HG03039 (cell line): ENCODE measurements at regions not wholly inside any gene's neighbourhood (a gene's known extent, or its start where the extent isn't known, plus 50 kb on each side); places are given as distances from the start of the nearest gene placed in this dataset.

ENCODE experiments used
- ATAC-seq: cut with Tn5 transposase; IDR thresholded peaks from one replicate; pipeline ENCODE4 v1.9.1; 2021; ENCODE audit warnings: mild to moderate bottlenecking, moderate library complexity; ENCODE audit not compliant: unreplicated experiment

DNA sequence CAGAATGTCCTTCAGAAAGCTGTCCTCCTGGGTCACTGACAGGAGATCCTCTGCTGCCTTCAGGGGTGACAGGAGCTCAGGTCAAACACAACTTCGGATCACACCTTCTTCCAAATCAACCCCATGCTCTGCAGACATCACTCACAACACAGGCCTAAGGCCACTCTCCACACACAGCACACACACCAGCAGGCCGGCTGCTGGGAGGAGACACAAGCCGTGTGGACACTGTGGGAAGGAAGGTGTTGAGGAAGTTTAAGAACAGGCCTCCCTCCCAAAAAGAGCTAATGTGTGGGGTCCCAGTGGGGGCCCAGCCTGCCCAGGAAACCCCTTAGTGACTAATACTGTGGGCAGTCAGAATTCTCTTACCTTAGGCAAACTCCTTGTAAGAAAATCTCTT is 290.3 kb upstream of the ID2 start:
- ATAC-seq = no peak

DNA sequence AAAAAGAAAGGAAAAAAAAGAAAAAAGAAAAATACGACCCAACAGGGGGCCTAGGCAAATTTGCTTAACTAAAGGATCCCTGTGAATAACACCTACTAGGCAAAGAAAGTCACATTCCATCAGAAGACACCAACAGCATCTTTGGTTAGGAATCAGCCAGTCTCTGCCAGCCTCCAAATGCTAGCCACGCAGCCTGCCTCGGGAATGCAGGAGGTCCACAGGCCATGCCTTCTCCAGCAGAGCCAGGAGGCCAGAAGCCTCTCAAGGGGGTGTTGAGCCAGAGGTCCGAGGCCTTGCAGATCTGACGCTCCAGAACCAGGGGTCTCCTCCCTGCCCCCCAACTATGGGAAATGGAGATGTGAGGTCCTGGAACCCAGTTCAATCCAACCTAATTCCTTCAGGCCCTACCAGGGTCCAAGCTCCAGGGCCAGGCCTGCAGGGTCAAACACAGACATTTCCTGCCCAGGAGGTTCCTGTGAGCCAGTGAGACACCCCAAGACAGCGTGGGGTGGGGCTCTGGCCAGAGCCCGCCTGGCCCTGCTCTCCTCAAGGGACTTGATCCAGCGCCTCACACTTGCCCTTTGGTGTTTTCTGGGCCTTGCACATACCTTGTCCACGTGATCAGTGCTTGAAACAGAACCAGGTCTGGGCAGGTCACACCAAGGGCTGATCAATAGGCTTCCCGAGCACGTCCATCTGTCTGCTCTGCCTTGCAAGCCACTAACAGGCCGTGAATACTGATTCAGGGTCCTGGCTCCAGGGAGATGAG is 289.6 kb upstream of the ID2 start:
- no peak for ATAC-seq

GRCh38 chr2:8393506-8393905 is 288.4 kb upstream of the ID2 start:
- ATAC-seq = no peak

DNA sequence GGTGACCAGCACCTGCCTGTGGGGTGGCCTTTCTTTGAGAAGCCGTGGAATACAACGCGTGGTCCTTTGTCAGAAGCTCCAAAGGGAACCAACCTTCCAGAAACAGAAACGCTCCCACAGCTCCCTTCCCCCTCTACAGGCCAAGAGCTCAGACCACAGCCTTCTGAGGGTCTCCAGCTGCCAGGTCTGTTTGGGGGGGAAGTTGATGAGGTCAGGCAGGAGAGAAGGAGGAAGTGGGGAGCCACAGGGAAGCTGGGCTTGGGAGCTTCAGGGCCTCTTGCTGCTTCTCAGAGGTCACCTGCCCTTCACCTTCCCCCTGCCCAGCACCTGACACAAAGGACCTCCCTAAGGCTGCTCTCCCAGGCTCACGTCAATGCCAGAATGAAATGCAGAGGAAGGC is 287.7 kb upstream of the ID2 start:
- no peak for ATAC-seq

- ATAC-seq = no peak
These were observed 287.1 kb upstream of the ID2 start for GRCh38 chr2:8394569-8395359.

GRCh38 chr2:8395718-8396117 is 286.1 kb upstream of the ID2 start:
- ATAC-seq = no peak

GRCh38 chr2:8398040-8398668 is 283.7 kb upstream of the ID2 start:
- ATAC-seq = no peak

- ATAC-seq = no peak
These were observed 282.1 kb upstream of the ID2 start for GRCh38 chr2:8399731-8400130.

DNA sequence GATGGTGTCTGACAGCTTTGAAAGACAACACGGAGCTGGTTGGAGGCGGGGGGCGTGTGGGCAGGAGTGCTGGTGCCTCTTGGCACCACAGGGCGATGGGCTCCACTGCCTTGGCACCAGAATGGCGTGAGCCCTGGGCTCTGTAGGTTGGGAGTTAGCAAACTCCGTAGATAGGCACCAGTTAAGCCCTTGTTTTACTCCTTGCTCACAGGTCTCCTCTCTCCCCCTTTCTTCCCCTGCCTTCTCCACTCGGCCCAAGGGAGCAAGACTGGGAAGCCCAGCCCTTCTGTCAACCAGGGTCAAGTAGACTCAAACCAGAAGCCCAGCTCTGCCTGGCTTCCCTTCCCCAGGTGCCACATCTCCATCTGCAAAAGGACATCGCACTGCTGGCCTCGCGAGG is 281.7 kb upstream of the ID2 start:
- no peak for ATAC-seq

DNA sequence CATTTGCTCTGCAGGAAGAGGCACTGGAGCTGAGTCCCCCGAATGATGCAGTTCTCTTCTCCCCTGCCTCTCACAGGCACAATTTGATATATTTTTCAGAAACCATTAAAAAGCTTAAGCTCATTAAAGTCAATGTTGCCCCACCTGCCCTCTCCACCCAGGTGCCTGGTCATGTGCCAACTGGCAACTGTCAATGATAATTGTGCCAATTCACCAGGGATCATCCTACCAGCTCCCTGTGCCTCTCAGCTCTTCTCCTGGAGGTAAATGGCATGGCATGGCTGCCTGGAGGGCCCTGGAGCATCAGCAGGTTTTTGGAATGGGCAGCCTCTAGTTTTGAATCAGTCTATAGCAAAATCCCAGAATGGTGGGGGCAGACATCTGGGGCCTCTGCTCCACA is 279.6 kb upstream of the ID2 start:
- no peak for ATAC-seq

DNA sequence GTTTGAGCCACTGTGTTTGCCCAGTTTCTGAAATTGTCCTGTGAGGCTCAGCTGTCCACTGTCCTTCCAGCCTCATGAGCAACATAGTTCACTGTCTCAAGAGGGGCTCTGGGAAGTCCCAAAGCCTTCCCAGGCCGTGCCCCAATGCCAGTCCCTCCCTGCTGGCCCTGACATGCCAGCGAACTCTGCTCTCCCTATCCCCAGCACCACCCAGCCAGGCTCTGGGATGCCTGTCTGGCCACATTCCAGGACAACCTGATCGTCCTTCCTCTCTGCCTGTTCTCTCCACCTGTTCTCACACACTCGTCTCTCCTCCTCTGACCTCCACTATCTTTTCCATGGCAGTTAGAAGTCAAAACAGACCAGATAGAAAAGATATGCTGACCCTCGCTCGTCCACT is 278.0 kb upstream of the ID2 start:
- ATAC-seq = no peak

DNA sequence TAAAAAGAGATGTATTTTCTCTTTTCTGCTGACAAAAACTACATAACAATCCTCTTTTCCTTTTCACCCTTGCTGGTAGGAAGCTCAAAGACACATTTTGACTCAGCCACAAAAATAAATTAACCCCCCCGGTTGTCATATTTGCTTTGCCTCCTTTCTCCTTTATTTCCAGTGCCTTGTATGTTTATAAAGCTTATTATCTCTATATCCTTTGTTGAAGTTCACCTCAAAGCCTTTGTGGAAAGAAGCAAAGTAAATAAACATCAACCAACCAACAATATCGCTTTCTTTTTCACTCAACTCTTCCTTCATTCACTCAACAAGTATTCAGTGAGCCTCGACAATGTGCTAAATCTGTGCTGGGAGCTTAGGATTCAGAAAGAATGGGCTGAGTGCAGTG is 276.5 kb upstream of the ID2 start:
- no peak for ATAC-seq

DNA sequence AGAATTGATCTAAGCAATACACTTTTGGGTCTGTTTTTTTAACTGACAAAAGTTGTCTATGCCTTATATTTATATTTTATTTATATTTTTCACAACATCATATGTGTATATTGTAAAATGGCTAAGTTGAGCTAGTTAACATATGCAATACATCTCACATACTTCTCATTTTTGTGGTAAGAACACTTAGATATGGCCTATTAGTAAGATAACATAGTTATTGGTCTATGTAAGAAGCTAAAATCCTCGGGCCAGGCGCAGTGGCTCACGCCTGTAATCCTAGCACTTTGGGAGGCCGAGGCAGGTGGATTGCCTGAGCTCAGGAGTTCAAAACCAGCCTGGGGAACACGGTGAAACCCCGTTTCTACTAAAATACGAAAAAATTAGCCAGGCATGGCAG is 275.6 kb upstream of the ID2 start:
- ATAC-seq = no peak

DNA sequence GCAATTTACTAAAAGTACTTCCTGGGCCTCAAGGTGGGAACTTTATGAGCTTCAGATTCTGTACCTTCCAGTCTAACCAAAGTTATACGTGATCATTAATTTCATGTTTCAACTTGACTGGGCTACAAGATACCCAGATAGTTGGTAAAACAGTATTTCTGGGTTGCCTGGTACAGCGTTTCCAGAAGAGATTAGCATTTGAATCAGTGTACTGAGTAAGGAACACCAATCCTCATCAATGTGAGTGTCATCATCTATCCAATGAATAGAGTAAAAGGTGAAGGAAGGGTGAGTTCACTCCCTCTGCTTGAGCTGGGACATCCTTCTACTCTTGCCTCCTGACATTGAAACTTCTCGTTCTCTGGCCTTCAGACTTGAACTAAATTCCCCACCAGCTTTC is 274.5 kb upstream of the ID2 start:
- no peak for ATAC-seq

GRCh38 chr2:8408560-8409460 is 273.0 kb upstream of the ID2 start:
- peak; percentile 86 for ATAC-seq

- no peak for ATAC-seq
These were observed 272.2 kb upstream of the ID2 start for GRCh38 chr2:8409461-8410260.

GRCh38 chr2:8412082-8412481 is 269.8 kb upstream of the ID2 start:
- ATAC-seq = no peak

DNA sequence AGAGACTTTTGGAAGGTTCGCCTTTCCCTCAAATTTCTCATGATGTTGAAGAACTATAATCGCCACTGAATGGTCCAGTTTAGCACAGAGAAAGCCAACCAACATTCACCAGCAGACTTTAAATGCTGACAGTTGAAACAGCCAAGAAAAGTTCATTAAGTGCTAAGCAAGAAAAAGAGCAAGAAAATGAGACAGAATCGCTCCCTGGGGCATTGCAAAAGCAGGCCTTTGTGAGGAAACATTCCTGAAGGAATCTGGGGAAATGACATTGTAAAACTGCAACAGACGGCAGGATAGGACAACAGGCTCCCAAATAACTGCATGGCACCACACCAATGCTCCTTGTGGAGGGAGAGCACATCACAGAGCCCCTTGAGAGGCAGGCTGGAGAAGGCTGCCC is 269.3 kb upstream of the ID2 start:
- no peak for ATAC-seq

DNA sequence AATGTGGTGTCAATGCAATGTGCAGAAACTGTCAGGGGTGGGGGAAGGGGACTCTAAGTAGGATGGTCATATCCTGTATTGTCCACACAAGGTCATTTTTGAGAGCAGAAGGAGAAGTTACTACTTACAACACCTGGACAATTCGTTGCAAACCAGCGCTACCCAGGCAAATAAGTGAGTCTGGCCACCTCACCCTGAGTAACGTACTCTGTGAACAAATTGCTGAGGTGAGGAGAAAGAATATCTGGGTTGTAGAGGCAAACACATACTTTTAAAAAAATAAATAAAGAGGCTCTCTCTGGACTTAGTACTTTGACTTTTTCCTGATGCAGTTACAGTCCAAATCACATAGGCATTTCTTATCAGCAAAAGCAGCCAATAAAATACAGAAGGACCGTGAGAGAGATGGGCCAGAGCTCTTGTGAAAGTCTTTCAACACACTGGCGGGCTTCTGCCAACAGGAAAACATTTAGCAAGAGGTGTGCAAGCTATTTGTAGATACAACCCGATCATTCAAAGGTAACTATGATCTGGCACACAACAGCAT is 268.2 kb upstream of the ID2 start:
- ATAC-seq = no peak
